ENCODE measurements at regions not wholly inside any gene's neighbourhood (a gene's known extent, or its start where the extent isn't known, plus 50 kb on each side); places are given as distances from the start of the nearest gene placed in this dataset.
"Not testable (repeated sequence)": the region's sequence is repeated elsewhere in the genome, so short reads cannot be mapped to it uniquely, and the experiment has no call there.

- no peak for DNase-seq (ENCODE audit: low read depth in 6 of 9, low spot score in 9 of 9)
Observed at GRCh38 chr13:90633849-90634248, 713.6 kb upstream of the MIR17HG start.

DNA sequence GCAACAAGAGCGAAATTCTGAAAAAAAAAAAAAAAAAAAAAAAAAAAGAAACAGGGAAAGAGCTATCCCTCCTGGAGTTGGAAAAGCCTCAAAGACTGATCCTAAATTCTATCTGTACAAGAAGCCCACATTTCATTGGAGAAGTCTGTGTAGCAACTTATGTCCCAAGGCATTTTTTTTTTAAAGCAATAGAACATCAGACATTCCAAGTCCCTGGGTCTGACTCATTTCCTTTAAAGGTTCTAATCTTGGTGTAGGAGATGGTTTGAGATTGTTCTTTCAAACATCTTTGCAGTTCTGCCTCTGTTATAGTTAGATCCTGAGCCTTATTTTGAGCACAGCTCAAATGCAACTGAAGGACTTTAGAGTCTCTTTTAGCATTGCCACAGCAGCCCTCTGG lies 706.5 kb upstream of the MIR17HG start:
- peaks cover 0 to 9% of the 10 kb centered on the region in 2 donors for H3K9me3 ChIP-seq (ENCODE audit: control insufficient read depth in 2 of 2, insufficient read depth in 1 of 2, low read length in 1 of 2)
- no peaks in the 10 kb centered on the region for H3K4me1 ChIP-seq (ENCODE audit: control insufficient read depth in 2 of 2, insufficient read depth in 2 of 2, low read length in 2 of 2)
- no peaks in the 10 kb centered on the region for H3K27me3 ChIP-seq (ENCODE audit: control insufficient read depth in 2 of 2, insufficient read depth in 1 of 2, low read length in 1 of 2)
- WGBS = 86% methylated on average over 1 of the region's 1 CpG
- H3K36me3 ChIP-seq (ENCODE audit: control insufficient read depth in 2 of 2, insufficient read depth in 2 of 2, low read length in 1 of 2) = no peaks in the 10 kb centered on the region
- no peak for DNase-seq (ENCODE audit: low read depth in 6 of 9, low spot score in 9 of 9)
- no peak overlapping the region for H3K4me3 ChIP-seq (ENCODE audit: low read length in 2 of 2)
- no peak overlapping the region for H3K27ac ChIP-seq (ENCODE audit: low read depth in 1 of 2, low read length in 1 of 2)

More at GRCh38 chr13:90633849-90634248, 713.6 kb upstream of the MIR17HG start:
- Histone ChIP-seq H3K4me1 (ENCODE audit: control insufficient read depth in 2 of 2, insufficient read depth in 2 of 2, low read length in 2 of 2) (no peaks in the 10 kb centered on the region), H3K9me3 (ENCODE audit: control insufficient read depth in 2 of 2, insufficient read depth in 1 of 2, low read length in 1 of 2) (peaks cover 0 to 3% of the 10 kb centered on the region in 2 donors), H3K27ac (ENCODE audit: low read depth in 1 of 2, low read length in 1 of 2) (no peak overlapping the region), H3K4me3 (ENCODE audit: low read length in 2 of 2) (no peak overlapping the region), H3K36me3 (ENCODE audit: control insufficient read depth in 2 of 2, insufficient read depth in 2 of 2, low read length in 1 of 2) (no peaks in the 10 kb centered on the region), H3K27me3 (ENCODE audit: control insufficient read depth in 2 of 2, insufficient read depth in 1 of 2, low read length in 1 of 2) (no peaks in the 10 kb centered on the region)

- Histone ChIP-seq H3K27me3 (ENCODE audit: control insufficient read depth in 2 of 2, insufficient read depth in 1 of 2, low read length in 1 of 2) (no peaks in the 10 kb centered on the region), H3K36me3 (ENCODE audit: control insufficient read depth in 2 of 2, insufficient read depth in 2 of 2, low read length in 1 of 2) (no peaks in the 10 kb centered on the region), H3K27ac (ENCODE audit: low read depth in 1 of 2, low read length in 1 of 2) (no peak overlapping the region), H3K4me3 (ENCODE audit: low read length in 2 of 2) (no peak overlapping the region), H3K4me1 (ENCODE audit: control insufficient read depth in 2 of 2, insufficient read depth in 2 of 2, low read length in 2 of 2) (no peaks in the 10 kb centered on the region), H3K9me3 (ENCODE audit: control insufficient read depth in 2 of 2, insufficient read depth in 1 of 2, low read length in 1 of 2) (peaks cover 0 to 9% of the 10 kb centered on the region in 2 donors)
- no peak for DNase-seq (ENCODE audit: low read depth in 6 of 9, low spot score in 9 of 9)
- WGBS = 94% methylated on average over 2 of the region's 2 CpGs
Observed at GRCh38 chr13:90641884-90642283, 705.6 kb upstream of the MIR17HG start.

DNA sequence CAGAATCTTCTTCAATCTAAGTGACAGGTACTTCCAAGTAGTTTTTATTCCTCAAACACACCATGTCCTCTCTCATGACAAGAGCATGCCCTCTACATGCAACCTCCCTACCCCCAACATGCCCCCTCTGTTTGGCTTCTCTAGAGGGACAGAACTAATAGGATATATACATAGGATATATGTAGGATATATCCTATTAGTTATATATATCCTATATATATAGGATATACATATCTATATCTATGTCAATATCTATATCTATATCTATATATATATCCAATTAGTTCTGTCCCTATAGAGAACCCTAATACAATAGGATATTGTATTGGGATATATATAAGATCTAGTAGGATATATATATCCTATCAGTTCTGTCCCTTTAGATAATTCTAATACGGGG lies 701.9 kb upstream of the MIR17HG start:
- WGBS = 97% methylated on average over 1 of the region's 1 CpG
- Histone ChIP-seq H3K4me3 (ENCODE audit: low read length in 2 of 2) (no peak overlapping the region), H3K36me3 (ENCODE audit: control insufficient read depth in 2 of 2, insufficient read depth in 2 of 2, low read length in 1 of 2) (no peaks in the 10 kb centered on the region), H3K9me3 (ENCODE audit: control insufficient read depth in 2 of 2, insufficient read depth in 1 of 2, low read length in 1 of 2) (peaks cover 0 to 6% of the 10 kb centered on the region in 2 donors), H3K27me3 (ENCODE audit: control insufficient read depth in 2 of 2, insufficient read depth in 1 of 2, low read length in 1 of 2) (no peaks in the 10 kb centered on the region), H3K4me1 (ENCODE audit: control insufficient read depth in 2 of 2, insufficient read depth in 2 of 2, low read length in 2 of 2) (no peaks in the 10 kb centered on the region), H3K27ac (ENCODE audit: low read depth in 1 of 2, low read length in 1 of 2) (no peak overlapping the region)
- no peak for DNase-seq (ENCODE audit: low read depth in 6 of 9, low spot score in 9 of 9)

DNA sequence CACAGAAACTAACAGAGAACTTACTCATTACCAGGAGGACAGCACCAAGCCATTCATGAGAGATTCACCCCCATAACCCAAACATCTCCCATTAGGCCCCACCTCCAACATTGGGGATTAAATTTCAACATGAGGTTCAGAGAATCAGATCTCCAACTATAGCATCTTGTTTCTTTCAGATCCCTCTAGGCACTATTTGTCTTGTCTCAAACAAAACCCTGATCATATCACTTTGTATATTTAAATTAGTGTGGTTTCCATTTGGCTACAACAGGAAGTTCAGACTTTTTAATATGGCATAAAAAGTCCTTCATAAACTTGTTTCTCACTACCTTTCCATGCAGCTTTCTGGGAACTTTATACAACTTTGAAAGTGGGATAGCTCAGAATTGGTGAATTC lies 699.0 kb upstream of the MIR17HG start:
- Histone ChIP-seq H3K27me3 (ENCODE audit: control insufficient read depth in 2 of 2, insufficient read depth in 1 of 2, low read length in 1 of 2) (no peaks in the 10 kb centered on the region), H3K9me3 (ENCODE audit: control insufficient read depth in 2 of 2, insufficient read depth in 1 of 2, low read length in 1 of 2) (peaks cover 0 to 13% of the 10 kb centered on the region in 2 donors), H3K4me1 (ENCODE audit: control insufficient read depth in 2 of 2, insufficient read depth in 2 of 2, low read length in 2 of 2) (no peaks in the 10 kb centered on the region)

DNA sequence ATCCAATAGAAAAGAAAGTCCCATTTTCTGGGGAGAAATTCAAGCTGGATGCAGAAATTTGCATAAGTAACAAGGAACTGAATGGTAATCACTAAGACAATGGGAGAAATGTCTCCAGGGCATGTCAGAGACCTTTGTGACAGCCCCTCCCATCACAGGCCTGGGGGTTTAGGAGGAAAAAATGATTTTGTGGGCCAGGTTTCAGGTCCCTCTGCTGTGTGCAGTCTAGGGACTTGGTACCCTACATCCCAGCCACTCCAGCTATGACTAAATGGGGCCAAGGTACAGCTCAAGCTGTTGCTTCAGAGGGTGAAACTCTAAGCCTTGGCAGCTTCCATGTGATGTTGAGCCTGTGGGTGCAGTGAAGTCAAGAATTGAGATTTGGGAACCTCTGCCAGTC lies 695.5 kb upstream of the MIR17HG start:
- Histone ChIP-seq H3K4me1 (ENCODE audit: control insufficient read depth in 2 of 2, insufficient read depth in 2 of 2, low read length in 2 of 2) (no peaks in the 10 kb centered on the region), H3K27me3 (ENCODE audit: control insufficient read depth in 2 of 2, insufficient read depth in 1 of 2, low read length in 1 of 2) (no peaks in the 10 kb centered on the region), H3K4me3 (ENCODE audit: low read length in 2 of 2) (no peak overlapping the region), H3K36me3 (ENCODE audit: control insufficient read depth in 2 of 2, insufficient read depth in 2 of 2, low read length in 1 of 2) (no peaks in the 10 kb centered on the region), H3K9me3 (ENCODE audit: control insufficient read depth in 2 of 2, insufficient read depth in 1 of 2, low read length in 1 of 2) (peaks cover 0 to 8% of the 10 kb centered on the region in 2 donors), H3K27ac (ENCODE audit: low read depth in 1 of 2, low read length in 1 of 2) (no peak overlapping the region)
- no peak for DNase-seq (ENCODE audit: low read depth in 6 of 9, low spot score in 9 of 9)

More for the DNA sequence above, 699.0 kb upstream of the MIR17HG start:
- DNase-seq (ENCODE audit: low read depth in 6 of 9, low spot score in 9 of 9) = no peak
- no peak overlapping the region for H3K27ac ChIP-seq (ENCODE audit: low read depth in 1 of 2, low read length in 1 of 2)
- no peaks in the 10 kb centered on the region for H3K36me3 ChIP-seq (ENCODE audit: control insufficient read depth in 2 of 2, insufficient read depth in 2 of 2, low read length in 1 of 2)
- no peak overlapping the region for H3K4me3 ChIP-seq (ENCODE audit: low read length in 2 of 2)

DNA sequence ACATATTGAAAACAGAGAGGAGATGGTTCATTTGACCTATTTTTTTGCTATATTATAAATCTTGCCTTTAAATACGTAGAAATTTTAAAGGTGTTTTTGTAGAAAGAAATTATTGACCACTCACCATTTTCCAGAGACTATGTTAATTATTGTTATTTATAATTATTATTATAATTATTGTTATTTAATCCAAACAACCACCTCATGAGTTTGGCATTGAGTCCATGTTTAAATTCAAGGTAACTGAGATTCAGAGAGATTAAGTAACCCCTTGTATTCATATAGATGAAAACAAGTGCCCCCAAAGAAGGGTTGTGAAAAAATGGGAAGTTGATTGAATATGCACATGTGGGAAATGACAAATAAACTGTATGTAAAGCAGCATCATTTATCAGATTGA lies 692.5 kb upstream of the MIR17HG start:
- Histone ChIP-seq H3K36me3 (ENCODE audit: control insufficient read depth in 2 of 2, insufficient read depth in 2 of 2, low read length in 1 of 2) (no peaks in the 10 kb centered on the region), H3K4me3 (ENCODE audit: low read length in 2 of 2) (no peak overlapping the region), H3K4me1 (ENCODE audit: control insufficient read depth in 2 of 2, insufficient read depth in 2 of 2, low read length in 2 of 2) (no peaks in the 10 kb centered on the region), H3K27ac (ENCODE audit: low read depth in 1 of 2, low read length in 1 of 2) (no peak overlapping the region), H3K27me3 (ENCODE audit: control insufficient read depth in 2 of 2, insufficient read depth in 1 of 2, low read length in 1 of 2) (no peaks in the 10 kb centered on the region), H3K9me3 (ENCODE audit: control insufficient read depth in 2 of 2, insufficient read depth in 1 of 2, low read length in 1 of 2) (peaks cover 3 to 15% of the 10 kb centered on the region in 2 donors)
- no peak for DNase-seq (ENCODE audit: low read depth in 6 of 9, low spot score in 9 of 9)
- WGBS = 96% methylated on average over 1 of the region's 1 CpG

DNA sequence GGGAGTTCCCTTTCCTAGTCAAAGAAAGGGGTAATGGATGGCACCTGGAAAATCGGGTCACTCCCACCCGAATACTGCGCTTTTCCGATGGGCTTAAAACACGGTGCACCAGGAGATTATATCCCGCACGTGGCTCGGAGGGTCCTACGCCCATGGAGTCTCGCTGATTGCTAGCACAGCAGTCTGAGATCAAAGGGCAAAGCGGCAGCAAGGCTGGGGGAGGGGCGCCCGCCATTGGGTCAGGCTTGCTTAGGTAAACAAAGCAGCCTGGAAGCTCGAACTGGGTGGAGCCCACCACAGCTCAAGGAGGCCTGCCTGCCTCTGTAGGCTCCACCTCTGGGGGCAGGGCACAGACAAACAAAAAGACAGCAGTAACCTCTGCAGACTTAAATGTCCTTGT lies 683.3 kb upstream of the MIR17HG start:
- not testable (repeated sequence) for H3K4me3 ChIP-seq (ENCODE audit: low read length in 2 of 2); H3K27ac ChIP-seq (ENCODE audit: low read depth in 1 of 2, low read length in 1 of 2); H3K9me3 ChIP-seq (ENCODE audit: control insufficient read depth in 2 of 2, insufficient read depth in 1 of 2, low read length in 1 of 2); DNase-seq (ENCODE audit: low read depth in 6 of 9, low spot score in 9 of 9); H3K36me3 ChIP-seq (ENCODE audit: control insufficient read depth in 2 of 2, insufficient read depth in 2 of 2, low read length in 1 of 2); H3K27me3 ChIP-seq (ENCODE audit: control insufficient read depth in 2 of 2, insufficient read depth in 1 of 2, low read length in 1 of 2); H3K4me1 ChIP-seq (ENCODE audit: control insufficient read depth in 2 of 2, insufficient read depth in 2 of 2, low read length in 2 of 2)
- WGBS = 94% methylated on average over 14 of the region's 14 CpGs

DNA sequence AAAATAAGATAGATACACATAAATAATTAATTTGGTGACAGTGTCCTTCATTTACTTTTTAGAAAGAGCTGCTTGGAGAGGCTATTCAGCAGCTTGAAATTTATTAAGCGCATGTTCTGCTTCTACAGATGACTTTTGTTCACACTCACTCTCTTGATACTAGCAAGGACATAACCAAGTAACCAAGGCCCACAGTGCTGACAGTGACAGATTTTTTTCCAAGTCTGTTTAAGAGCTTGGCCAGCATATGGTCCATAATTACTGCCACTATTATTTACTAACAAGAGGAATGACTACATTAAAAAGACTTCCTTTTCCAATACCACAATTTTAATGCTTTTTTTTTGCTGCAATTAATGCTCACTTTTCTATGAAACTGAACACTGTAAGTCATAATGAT lies 673.7 kb upstream of the MIR17HG start:
- no peak for DNase-seq (ENCODE audit: low read depth in 6 of 9, low spot score in 9 of 9)
- WGBS = 93% methylated on average over 1 of the region's 1 CpG

DNA sequence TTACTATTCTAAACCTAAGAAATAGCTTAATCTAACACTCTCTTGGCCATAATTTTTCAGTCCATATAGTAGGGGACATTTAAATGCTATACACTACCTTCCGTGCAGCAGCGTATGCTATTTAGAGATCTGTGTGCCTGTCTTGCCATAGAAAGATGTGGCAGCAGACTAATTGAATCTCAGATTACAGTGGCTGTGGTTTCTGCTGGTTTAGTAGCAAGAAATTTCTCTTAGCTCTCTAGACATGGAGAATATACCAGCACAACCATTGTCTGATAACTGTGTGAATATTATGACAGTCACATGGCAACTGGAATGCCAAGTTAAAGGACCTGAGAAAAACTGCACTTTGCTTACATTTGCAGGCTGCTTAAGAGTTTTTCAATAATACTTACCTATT lies 672.4 kb upstream of the MIR17HG start:
- H3K4me1 ChIP-seq (ENCODE audit: control insufficient read depth in 2 of 2, insufficient read depth in 2 of 2, low read length in 2 of 2) = no peaks in the 10 kb centered on the region
- whole genome bisulfite sequencing = 98% methylated on average over 2 of the region's 2 CpGs
- H3K27me3 ChIP-seq (ENCODE audit: control insufficient read depth in 2 of 2, insufficient read depth in 1 of 2, low read length in 1 of 2) = no peaks in the 10 kb centered on the region
- H3K36me3 ChIP-seq (ENCODE audit: control insufficient read depth in 2 of 2, insufficient read depth in 2 of 2, low read length in 1 of 2) = no peaks in the 10 kb centered on the region
- no peaks in the 10 kb centered on the region for H3K9me3 ChIP-seq (ENCODE audit: control insufficient read depth in 2 of 2, insufficient read depth in 1 of 2, low read length in 1 of 2)
- no peak overlapping the region for H3K4me3 ChIP-seq (ENCODE audit: low read length in 2 of 2)
- no peak for DNase-seq (ENCODE audit: low read depth in 6 of 9, low spot score in 9 of 9)
- H3K27ac ChIP-seq (ENCODE audit: low read depth in 1 of 2, low read length in 1 of 2) = no peak overlapping the region

More for the DNA sequence above, 673.7 kb upstream of the MIR17HG start:
- Histone ChIP-seq H3K9me3 (ENCODE audit: control insufficient read depth in 2 of 2, insufficient read depth in 1 of 2, low read length in 1 of 2) (no peaks in the 10 kb centered on the region), H3K4me3 (ENCODE audit: low read length in 2 of 2) (no peak overlapping the region), H3K27ac (ENCODE audit: low read depth in 1 of 2, low read length in 1 of 2) (no peak overlapping the region), H3K4me1 (ENCODE audit: control insufficient read depth in 2 of 2, insufficient read depth in 2 of 2, low read length in 2 of 2) (no peaks in the 10 kb centered on the region), H3K27me3 (ENCODE audit: control insufficient read depth in 2 of 2, insufficient read depth in 1 of 2, low read length in 1 of 2) (no peaks in the 10 kb centered on the region), H3K36me3 (ENCODE audit: control insufficient read depth in 2 of 2, insufficient read depth in 2 of 2, low read length in 1 of 2) (no peaks in the 10 kb centered on the region)

All from thymus (tissue), 11 donors.